CD4-positive, alpha-beta T cell treated with Interleukin-12 subunit alpha and Interleukin-12 subunit beta, for 1 hour (primary cell): ENCODE measurements at regions not wholly inside any gene's neighbourhood (a gene's known extent, or its start where the extent isn't known, plus 50 kb on each side); places are given as distances from the start of the nearest gene placed in this dataset.

Source experiments
- DNase-seq: peaks from one replicate; pipeline ENCODE4 v3.0.0-alpha.2; 2020

DNA sequence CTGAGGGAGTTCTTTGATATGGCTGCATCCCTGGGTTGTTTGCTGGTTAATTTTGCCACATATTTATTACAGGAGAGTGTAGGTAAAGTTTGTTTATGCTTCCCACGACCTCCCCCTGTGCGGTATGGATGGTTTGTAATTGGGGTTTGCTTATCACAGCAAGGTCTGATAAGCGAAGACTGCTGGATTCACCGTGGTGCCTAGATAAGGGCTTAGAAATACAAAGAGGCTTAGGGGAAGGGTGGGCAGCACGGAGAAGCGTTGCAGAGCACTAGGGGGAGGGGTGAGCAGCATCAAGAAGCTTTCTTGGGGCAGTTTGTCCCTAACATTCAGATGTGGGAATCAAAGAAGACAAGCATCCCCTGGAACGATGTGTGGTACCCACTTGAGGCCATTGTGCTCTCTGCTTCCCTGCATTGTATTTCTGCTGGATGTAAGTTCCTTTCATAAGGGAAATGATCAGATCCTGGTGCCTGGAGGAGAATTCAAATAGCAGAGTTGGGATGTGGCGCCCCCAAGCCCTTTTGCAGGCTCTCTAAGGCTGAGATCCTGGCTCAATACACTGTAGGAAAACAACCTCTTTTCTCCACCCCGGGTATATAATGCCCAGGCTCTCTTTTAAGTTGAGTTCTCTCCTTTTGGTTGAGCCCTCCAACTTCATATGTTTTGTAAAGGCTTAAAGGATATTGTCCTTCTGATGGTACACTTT, 598.1 kb upstream of the ADGRL4 start:
- DNase-seq = no peak

DNA sequence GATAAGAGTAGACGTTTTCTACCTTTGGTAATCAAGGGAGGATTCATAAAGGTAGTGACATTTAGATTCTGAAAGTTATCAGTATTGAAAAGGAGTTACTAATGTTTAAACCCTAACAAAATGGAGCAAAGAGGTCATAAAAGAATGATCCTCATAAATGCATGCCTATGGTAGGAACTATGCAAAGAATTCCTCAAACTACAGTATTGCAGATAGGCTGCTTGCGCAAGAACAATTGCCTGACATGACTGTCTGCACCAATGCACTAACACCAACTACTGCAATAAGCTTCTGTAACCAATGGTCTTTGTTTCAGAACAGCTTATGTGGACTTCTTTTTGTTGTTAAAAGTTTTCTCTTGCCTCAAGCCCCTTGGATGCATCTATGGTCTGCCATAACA, 597.3 kb upstream of the ADGRL4 start:
- no peak for DNase-seq

DNA sequence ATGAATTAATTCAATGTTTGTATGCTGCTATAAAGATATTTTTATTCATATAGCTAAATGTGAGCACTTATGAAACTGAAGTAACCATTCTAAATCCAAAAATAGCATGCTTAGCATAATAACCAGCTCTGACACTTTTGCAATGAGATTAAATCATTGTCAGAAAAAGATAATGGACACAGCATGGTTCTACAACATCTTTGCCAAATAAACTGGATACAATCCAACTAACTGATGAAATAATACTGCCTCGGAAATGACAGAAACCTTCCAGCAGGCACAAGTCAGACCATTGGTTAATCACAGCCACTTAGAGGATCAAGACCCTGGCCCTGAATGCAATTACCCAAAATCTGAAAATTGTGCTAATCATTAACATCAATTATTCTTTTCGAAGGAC, 592.7 kb upstream of the ADGRL4 start:
- no peak for DNase-seq

DNA sequence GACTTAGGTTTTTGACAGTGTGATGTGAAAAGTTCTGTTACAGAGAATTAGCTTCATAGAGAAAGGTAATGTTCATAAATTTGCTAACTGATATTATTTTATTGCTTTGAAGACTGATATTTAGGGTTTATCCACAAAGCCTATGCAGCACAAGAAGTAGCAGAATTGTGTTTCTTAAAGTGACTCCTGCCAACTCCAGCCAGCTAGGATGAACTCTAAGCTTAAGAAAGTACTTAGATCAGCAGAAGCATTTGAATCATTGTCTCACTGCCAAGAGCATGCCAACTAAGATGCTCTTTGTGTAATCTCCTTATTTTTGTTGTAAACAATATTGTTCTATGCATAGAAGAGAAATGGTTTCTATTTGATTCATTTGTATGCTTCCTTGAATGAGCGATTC, 589.4 kb upstream of the ADGRL4 start:
- DNase-seq = no peak

DNA sequence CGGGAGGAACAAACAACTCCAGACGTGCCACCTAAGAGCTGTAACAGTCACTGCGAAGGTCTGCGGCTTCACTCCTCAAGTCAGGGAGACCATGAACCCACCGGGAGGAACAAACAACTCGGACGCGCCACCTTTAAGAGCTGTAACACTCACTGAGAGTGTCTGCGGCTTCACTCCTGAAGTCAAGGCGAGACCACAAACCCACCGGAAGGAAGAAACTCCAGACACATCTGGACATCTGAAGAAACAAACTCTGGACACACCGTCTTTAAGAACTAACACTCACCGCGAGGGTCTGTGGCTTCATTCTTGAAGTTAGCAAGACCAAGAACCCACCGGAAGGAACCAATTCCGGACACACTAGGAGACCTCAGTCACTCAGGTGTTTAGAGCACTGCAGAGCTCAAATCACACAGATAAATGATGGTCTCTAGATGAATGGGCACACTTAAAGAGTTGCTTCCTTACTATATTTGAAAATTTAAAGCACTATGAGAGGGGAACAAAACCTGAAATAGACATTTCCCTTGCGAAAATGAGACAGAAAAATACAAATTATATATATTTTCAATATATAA, 587.7 kb upstream of the ADGRL4 start:
- no peak for DNase-seq

DNA sequence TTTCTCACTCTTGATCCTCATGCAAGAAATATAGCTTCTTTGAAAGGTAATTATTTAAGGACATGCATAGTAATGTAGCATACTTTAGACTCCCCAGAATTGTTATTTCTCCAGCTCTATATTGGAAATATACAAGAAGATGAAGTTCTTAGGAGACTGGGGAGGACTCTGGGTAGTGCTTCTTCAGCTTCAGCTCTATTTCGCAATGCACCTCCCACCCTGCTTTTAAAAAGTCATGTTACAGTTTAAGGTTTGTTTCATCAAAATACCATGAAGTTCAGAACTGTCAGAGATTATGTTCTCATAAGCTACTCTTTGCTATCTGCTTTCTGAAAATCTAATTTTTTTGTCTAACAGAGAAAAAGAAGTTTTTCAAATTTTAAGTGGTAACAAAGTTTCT, 586.2 kb upstream of the ADGRL4 start:
- DNase-seq = no peak

DNA sequence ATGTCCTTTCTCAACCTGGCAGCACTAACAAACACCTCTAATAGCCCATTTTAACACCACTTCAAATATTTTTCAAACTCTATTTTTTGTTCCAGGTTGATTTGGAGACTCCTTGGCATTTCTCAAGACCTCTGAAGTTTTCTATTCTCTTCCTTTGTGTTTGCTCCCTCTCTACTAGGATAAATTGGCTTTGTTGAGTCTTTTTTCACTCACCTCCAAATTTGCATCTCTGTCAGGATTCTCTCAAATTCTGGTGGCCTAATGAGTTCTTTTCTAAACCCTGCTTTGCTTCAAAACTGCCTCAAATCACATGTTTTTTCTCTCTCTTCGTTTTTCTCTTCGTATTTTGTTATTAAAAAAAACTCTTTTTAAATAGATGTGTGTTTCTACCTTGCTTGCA, 582.2 kb upstream of the ADGRL4 start:
- DNase-seq = no peak

DNA sequence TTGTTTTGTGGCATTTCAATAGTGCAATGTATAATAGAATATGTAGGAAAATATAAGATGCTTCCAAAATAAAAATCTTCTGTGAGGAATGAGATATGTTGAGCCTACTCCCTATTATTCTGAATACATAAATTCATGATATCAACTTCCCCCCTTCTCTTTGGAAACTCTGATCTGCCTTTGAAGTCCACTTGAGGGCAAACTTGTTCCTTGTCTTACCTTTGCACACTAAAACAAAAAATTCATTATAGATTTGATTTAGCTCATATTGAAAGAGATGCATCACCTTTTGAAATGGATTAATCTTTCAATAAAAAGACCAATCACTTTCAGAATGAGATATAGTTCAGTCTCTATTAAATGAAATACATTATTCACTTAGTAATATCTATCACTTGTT, 580.7 kb upstream of the ADGRL4 start:
- no peak for DNase-seq

DNA sequence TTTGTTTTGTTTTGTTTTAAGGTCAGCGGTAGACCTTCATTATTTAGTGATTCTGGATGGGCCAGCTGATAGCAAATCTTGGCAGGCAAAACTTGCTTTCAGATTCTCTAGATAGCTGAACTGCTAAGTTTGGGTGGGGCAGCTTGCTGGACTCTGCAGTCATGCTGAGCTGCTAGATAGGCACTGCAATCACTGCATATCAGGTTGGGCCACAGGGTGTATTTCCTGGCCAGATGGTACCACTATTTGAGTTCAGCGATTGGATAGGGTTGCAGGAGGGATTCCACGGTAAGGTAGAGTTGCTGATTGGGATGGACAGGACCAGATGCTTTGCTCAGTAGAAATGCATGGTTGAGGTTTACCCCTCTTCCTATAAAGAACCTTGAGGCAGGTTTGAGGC, 579.3 kb upstream of the ADGRL4 start:
- no peak for DNase-seq

DNA sequence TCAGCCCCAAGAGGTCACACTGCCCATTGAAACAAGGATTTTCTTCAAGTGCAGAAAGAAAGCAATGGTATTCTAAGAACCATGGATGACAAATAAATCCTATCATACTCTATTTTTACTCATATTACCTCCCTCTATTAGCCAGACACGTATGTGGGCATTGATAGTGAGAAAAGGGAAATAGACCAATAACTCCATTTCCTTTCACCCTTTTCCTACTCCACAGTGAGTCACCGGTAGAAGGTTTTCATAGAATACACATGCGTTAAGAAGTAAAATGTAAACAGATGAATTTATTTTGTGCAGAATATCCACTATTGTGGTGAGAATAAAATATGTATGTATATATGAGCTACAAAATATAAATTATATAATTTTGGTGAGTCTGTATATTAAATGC, 568.9 kb upstream of the ADGRL4 start:
- no peak for DNase-seq

DNA sequence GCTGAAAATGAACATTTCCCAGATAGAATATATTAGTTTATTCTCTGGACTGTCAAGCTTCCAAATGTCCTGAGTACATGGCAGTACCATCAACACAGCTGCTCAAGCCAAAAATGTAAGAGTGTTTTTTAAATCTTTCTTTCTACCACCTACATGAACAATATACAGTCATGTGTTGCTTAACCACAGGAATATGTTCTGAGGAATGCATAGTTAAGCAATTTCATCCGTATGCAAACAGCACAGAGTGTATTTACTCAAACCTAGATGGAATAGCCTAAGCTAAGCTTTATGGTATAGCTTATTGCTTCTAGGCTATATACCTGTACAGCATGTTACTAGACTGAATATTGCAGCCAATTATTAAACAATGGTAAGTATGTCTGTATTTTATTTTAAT, 561.9 kb upstream of the ADGRL4 start:
- DNase-seq = no peak

DNA sequence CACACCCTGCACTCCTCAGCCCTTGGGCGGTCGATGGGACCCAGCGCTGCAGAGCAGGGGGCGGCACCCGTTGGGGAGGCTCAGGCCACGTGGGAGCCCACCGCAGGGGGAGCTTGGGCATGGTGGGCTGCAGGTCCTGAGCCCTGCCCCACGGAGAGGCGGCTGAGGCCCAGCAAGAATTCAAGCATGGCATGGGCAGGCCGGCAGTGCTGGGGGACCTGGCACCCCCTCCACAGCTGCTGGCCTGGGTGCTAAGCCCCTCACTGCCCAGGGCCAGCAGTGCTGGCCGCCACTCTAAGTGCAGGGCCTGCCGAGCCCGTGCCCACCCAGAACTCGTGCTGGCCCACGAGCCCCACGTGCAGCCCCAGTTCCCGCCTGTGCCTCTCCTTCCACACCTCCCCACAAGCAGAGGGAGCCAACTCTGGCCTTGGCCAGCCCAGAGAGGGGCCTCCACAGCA, 555.0 kb upstream of the ADGRL4 start:
- no peak for DNase-seq

DNA sequence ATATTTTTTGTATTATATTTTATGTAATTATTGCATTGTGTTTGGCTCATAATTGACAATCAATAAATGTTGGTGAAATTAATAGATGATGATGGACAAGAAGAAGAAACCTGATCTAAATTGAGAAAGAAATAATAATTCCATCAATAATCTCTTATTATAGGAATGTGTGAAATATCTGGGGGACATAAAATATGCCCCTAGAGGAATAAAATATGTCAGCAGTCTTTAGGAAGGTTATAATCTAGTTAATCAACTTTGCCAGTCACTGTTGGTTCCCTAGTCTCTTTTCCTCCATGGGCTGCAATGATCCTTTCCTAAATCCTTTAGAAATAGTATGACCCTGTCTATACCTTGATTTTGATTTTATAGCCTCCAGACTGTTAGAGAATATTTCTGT, 549.7 kb upstream of the ADGRL4 start:
- DNase-seq = no peak

DNA sequence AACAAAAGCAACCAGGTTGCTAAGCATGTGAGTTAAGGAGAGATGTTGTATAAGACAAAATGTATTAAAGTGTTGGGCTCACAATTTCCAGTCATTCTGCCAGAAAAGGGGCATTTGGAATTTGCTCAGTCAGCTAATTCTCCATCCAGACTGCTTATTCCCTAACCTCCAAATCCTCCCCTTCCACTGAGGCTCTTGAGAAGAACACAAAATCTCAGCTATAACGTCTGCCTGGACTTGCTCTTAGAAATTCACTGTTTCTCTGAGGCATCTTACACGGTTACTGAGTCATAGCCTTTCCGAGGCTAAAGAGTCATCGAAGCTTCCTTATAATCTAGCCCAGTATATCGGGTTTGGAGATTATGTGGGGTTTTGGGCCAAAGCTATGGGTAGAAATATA, 548.2 kb upstream of the ADGRL4 start:
- DNase-seq = no peak

DNA sequence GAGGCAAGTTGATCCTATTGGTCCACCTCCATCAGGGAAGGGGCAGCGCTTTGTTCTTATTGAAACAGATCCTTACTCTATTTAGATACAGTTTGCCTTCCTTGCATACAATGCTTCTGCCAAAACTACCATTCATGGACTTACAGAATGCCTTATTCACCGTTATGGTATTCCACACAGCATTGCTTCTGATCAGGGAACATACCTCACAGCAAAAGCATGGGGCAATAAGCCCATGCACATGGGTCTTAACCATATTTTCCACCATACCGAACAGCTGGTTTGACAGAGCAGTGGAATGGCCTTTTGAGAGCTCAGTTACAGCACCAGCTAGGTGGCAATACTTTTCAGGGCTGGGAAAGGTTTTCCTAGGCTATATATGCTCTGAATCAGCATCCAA, 544.8 kb upstream of the ADGRL4 start:
- no peak for DNase-seq

DNA sequence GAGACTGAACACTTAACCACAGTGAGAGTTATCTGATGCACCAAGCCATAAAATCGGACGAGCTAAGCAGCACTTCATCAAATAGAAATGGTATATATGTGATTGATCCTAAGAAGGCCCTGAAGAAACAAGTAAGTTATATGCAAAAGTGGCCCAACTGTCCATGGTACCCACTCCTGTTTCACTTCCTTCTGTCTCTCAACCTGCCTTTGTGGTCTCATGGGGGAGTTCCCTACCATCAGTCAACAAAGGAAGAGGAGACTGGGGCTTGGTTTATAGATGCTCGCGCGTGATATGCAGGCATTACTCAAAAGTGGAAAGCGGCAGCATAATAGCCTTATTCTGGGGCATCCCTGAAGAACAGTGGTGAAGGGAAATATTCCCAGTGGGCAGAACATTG, 543.9 kb upstream of the ADGRL4 start:
- no peak for DNase-seq

DNA sequence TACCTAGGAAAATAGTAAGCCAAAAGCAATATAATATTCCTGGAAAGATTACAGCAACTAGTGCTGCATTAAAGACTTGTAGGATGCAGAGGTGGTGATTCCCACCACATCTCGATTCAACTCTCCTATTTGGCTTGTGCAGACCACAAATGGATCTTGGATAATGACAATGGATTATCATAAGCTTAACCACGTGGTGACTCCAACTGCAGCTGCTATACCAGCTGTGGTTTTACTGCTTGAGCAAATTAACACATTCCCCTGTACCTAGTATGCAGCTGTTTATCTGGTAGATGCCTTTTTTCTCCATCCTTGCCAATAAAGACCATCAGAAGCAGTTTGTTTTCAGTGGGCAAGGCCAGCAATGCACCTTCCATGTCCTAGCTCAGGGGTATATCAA, 542.7 kb upstream of the ADGRL4 start:
- DNase-seq = no peak

DNA sequence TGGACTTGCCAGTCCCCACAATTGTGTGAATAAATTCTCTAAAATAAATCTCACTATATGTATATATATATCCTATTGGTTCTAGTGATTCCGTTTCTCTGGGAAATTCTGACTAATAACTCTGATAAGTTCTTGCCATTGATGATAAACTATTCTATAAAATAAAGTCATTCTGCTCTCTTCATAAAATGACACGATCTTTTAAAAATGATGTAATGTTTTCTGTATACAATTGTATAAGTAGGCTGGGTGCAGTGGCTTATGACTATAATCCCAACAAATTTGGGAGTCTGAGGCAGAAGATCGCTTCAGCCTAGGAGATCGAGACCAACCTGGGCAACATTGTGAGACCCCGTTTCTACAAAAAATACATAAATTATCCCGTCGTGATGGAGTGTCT, 541.0 kb upstream of the ADGRL4 start:
- DNase-seq = no peak

DNA sequence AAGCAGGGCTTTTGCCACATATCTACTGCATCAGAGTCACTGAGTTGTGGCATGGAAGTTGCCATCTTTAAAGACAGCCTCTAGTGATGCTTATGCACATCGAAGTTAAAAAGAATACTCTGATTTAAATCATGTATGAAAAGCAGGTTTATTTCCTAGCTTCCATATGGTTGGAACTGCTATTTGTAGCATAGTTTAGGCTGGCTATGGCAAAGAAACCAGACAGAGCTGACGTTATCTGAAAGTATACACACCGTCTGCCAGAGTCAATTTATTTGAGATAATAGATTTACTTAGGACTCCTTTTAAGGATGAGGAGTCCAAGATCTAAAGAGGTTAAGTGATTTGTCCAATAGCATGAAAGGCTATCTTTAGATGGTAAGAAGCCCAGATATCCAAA, 536.9 kb upstream of the ADGRL4 start:
- DNase-seq = no peak

DNA sequence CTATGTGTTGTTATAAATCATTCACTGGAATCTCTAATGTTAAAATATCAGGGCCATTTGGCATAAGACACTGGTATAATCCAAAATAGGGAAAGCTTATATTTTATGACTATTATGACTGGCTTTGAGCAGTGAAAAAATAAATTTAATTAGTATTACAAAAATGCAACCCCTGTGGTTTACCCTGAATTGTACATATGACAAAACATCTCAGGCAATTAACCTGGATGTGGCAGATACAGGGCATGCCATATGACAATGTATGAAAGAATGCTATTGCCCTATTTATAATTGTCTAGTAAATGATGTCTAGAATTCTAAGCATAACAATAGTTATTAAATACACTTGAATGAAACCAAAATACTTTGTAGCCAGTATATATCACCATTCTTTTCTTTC, 532.5 kb upstream of the ADGRL4 start:
- DNase-seq = no peak

DNA sequence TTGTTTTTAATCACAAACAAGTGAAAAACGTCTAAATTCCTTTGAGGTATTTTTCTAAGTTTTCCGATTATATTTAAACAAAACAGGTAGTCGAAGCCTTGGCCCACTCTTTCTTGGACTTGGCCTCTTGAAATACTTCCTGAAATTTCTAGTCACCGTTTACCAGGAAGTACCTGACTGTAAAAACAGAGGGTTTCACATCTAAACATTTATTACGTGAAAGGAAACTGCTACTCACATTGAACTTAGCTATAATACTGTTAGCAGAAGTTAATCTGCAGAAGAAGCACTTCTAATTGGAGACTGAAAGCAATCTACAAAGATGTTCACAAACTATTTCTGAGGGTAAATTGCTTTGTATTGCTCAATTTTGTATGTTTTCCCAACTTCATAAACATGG, 526.0 kb upstream of the ADGRL4 start:
- no peak for DNase-seq

DNA sequence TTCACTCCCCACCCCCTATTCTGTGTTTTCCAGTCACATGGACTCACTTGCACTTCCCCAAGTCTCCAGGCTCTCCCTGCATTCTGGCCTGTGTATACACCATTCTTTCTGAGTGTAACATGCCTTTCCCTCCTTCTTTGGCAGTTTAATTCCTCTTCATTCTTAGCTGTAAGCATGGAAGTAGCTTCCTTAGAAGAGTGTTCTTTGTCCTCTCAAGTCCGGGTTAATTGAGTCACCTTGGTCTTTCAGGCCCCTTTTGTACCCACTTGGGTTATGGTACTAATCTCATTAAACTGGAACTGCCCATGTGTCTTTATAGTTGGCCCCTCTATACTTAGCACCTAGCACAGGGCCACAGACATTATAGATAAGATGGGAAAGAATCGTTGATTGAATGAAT, 525.3 kb upstream of the ADGRL4 start:
- no peak for DNase-seq

DNA sequence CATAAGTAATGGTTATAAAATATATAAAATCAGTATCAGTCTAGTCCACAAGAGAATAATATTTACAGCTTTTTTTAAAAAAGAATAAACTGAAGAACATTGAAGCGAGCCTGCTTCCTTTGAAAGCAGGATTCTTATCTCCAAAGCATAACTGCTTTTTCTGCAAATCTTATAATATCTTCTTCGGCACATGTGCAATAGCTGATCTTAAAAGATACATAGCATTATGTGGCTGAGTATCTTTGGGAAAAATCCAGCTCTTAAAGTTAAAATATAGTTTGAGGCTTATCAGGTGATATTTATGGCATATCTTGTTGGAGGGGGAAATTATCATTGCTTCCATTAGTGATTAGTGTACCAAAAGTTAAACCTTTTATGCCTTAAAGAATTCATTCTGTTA, 523.9 kb upstream of the ADGRL4 start:
- no peak for DNase-seq

DNA sequence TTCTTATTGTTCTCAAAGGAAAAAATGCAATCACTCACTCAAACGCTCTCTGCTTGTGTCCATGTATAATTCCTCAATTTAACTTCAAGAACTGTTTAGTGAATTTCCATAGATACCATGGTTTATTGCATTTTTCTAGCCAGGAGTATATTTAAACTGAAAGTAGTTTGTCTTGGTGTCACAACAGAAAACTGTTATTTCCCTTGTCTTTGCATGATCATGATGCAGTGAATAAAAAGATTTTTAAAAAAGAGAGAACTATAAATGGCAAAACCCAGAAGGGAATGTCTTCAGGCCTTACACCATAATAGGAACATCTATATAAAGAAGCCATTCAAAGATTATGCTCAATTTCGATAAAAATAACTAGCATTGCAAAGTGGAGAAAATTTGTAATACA, 523.5 kb upstream of the ADGRL4 start:
- no peak for DNase-seq

DNA sequence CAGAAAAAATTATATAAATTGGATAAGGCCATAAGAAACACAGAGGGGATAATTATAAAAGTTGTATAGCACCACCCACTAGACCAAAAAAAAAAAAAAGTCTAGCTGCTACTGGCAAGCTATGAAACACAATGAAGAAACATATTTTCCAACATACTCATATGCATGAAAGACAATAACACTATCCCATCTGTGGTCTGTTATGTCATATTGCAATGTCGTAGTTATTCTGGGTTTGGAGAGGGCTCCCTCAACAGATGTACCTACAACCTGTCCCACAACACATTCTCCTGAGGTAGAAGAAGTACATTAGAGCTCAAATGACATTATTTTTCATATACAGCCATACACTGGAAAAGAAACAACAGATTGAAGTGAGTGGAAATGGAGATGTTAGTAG, 517.6 kb upstream of the ADGRL4 start:
- DNase-seq = no peak
